ENCODE measurements at regions not wholly inside any gene's neighbourhood (a gene's known extent, or its start where the extent isn't known, plus 50 kb on each side); places are given as distances from the start of the nearest gene placed in this dataset.

DNA sequence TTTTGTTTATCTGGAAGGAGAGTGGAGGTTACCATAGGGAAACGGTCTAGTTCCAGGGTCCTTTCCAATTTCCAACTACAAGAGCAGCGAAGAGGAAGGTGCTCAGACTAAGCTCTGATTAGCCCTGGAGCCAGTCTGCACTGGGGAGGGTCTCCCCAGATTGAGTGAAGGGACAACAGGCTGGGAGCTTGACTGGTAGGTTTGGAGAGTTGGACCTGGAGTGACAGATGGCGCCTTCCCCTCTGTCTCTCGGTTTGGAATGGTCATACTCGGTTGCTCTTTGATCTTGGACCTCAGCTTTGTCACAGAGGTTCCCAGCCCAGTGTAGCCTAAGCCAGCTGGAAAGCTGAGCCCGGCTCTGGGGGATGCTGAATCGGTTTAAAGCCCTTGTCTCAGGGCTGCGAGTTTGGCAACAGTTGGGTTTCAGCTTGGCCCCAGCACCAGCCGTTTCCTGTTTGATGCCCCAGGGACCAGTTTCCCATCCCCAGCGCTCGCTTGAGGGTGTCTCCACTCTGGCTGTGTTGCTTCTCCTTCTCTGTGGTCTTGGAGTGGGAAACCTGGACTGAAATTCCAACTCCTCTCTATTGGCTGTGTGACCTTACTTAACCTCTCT is 53.1 kb upstream of the ULK4 start:
- TF ChIP-seq, protein P1, sequence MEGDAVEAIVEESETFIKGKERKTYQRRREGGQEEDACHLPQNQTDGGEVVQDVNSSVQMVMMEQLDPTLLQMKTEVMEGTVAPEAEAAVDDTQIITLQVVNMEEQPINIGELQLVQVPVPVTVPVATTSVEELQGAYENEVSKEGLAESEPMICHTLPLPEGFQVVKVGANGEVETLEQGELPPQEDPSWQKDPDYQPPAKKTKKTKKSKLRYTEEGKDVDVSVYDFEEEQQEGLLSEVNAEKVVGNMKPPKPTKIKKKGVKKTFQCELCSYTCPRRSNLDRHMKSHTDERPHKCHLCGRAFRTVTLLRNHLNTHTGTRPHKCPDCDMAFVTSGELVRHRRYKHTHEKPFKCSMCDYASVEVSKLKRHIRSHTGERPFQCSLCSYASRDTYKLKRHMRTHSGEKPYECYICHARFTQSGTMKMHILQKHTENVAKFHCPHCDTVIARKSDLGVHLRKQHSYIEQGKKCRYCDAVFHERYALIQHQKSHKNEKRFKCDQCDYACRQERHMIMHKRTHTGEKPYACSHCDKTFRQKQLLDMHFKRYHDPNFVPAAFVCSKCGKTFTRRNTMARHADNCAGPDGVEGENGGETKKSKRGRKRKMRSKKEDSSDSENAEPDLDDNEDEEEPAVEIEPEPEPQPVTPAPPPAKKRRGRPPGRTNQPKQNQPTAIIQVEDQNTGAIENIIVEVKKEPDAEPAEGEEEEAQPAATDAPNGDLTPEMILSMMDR (IDR thresholded peaks at IDR 0.05) = no peak
- no peak for TF ChIP-seq ZFX (IDR thresholded peaks at IDR 0.05; ENCODE audit: borderline replicate concordance)
